ENCODE measurements at regions not wholly inside any gene's neighbourhood (a gene's known extent, or its start where the extent isn't known, plus 50 kb on each side); places are given as distances from the start of the nearest gene placed in this dataset.
A peak's percentile ranks its signal among the peaks of the same experiment; 100 is the strongest.

- TF ChIP-seq, protein P1, sequence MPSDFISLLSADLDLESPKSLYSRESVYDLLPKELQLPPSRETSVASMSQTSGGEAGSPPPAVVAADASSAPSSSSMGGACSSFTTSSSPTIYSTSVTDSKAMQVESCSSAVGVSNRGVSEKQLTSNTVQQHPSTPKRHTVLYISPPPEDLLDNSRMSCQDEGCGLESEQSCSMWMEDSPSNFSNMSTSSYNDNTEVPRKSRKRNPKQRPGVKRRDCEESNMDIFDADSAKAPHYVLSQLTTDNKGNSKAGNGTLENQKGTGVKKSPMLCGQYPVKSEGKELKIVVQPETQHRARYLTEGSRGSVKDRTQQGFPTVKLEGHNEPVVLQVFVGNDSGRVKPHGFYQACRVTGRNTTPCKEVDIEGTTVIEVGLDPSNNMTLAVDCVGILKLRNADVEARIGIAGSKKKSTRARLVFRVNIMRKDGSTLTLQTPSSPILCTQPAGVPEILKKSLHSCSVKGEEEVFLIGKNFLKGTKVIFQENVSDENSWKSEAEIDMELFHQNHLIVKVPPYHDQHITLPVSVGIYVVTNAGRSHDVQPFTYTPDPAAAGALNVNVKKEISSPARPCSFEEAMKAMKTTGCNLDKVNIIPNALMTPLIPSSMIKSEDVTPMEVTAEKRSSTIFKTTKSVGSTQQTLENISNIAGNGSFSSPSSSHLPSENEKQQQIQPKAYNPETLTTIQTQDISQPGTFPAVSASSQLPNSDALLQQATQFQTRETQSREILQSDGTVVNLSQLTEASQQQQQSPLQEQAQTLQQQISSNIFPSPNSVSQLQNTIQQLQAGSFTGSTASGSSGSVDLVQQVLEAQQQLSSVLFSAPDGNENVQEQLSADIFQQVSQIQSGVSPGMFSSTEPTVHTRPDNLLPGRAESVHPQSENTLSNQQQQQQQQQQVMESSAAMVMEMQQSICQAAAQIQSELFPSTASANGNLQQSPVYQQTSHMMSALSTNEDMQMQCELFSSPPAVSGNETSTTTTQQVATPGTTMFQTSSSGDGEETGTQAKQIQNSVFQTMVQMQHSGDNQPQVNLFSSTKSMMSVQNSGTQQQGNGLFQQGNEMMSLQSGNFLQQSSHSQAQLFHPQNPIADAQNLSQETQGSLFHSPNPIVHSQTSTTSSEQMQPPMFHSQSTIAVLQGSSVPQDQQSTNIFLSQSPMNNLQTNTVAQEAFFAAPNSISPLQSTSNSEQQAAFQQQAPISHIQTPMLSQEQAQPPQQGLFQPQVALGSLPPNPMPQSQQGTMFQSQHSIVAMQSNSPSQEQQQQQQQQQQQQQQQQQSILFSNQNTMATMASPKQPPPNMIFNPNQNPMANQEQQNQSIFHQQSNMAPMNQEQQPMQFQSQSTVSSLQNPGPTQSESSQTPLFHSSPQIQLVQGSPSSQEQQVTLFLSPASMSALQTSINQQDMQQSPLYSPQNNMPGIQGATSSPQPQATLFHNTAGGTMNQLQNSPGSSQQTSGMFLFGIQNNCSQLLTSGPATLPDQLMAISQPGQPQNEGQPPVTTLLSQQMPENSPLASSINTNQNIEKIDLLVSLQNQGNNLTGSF (CRISPR knock-in tag; IDR thresholded peaks at IDR 0.05): peak; percentile 63; the same call in 1 of the 2 replicates
- no peak for TF ChIP-seq PRDM15 (CRISPR knock-in tag; IDR thresholded peaks at IDR 0.05)
- TF ChIP-seq MYC (CRISPR knock-in tag; IDR thresholded peaks at IDR 0.05; ENCODE audit: borderline replicate concordance): peak; percentile 65; the same call in 1 of the 2 replicates
- TF ChIP-seq NFE2L1 (CRISPR knock-in tag; IDR thresholded peaks at IDR 0.05; ENCODE audit: borderline replicate concordance): no peak
- TF ChIP-seq, protein P2, sequence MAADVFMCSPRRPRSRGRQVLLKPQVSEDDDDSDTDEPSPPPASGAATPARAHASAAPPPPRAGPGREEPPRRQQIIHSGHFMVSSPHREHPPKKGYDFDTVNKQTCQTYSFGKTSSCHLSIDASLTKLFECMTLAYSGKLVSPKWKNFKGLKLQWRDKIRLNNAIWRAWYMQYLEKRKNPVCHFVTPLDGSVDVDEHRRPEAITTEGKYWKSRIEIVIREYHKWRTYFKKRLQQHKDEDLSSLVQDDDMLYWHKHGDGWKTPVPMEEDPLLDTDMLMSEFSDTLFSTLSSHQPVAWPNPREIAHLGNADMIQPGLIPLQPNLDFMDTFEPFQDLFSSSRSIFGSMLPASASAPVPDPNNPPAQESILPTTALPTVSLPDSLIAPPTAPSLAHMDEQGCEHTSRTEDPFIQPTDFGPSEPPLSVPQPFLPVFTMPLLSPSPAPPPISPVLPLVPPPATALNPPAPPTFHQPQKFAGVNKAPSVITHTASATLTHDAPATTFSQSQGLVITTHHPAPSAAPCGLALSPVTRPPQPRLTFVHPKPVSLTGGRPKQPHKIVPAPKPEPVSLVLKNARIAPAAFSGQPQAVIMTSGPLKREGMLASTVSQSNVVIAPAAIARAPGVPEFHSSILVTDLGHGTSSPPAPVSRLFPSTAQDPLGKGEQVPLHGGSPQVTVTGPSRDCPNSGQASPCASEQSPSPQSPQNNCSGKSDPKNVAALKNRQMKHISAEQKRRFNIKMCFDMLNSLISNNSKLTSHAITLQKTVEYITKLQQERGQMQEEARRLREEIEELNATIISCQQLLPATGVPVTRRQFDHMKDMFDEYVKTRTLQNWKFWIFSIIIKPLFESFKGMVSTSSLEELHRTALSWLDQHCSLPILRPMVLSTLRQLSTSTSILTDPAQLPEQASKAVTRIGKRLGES (CRISPR knock-in tag; IDR thresholded peaks at IDR 0.05; ENCODE audit: borderline replicate concordance): no peak
- no peak for TF ChIP-seq SRSF9 (IDR thresholded peaks at IDR 0.05; ENCODE audit: borderline replicate concordance, insufficient read depth, low read depth, low read length, poor library complexity, severe bottlenecking)
- TF ChIP-seq, protein P3, sequence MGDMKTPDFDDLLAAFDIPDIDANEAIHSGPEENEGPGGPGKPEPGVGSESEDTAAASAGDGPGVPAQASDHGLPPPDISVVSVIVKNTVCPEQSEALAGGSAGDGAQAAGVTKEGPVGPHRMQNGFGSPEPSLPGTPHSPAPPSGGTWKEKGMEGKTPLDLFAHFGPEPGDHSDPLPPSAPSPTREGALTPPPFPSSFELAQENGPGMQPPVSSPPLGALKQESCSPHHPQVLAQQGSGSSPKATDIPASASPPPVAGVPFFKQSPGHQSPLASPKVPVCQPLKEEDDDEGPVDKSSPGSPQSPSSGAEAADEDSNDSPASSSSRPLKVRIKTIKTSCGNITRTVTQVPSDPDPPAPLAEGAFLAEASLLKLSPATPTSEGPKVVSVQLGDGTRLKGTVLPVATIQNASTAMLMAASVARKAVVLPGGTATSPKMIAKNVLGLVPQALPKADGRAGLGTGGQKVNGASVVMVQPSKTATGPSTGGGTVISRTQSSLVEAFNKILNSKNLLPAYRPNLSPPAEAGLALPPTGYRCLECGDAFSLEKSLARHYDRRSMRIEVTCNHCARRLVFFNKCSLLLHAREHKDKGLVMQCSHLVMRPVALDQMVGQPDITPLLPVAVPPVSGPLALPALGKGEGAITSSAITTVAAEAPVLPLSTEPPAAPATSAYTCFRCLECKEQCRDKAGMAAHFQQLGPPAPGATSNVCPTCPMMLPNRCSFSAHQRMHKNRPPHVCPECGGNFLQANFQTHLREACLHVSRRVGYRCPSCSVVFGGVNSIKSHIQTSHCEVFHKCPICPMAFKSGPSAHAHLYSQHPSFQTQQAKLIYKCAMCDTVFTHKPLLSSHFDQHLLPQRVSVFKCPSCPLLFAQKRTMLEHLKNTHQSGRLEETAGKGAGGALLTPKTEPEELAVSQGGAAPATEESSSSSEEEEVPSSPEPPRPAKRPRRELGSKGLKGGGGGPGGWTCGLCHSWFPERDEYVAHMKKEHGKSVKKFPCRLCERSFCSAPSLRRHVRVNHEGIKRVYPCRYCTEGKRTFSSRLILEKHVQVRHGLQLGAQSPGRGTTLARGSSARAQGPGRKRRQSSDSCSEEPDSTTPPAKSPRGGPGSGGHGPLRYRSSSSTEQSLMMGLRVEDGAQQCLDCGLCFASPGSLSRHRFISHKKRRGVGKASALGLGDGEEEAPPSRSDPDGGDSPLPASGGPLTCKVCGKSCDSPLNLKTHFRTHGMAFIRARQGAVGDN (CRISPR knock-in tag; IDR thresholded peaks at IDR 0.05): peak; percentile 92
- no peak for TF ChIP-seq SIX1 (CRISPR knock-in tag; IDR thresholded peaks at IDR 0.05; ENCODE audit: borderline replicate concordance)
- no peak for TF ChIP-seq CBFB (CRISPR knock-in tag; IDR thresholded peaks at IDR 0.05)
- TF ChIP-seq HIVEP1 (CRISPR knock-in tag; IDR thresholded peaks at IDR 0.05): 0 out of 2 replicates have a peak, but pooled peaks have one; percentile 11
- TF ChIP-seq JUN (CRISPR knock-in tag; IDR thresholded peaks at IDR 0.05): peak; percentile 63; the same call in 1 of the 2 replicates
- no peak for TF ChIP-seq ZNF530 (CRISPR knock-in tag; IDR thresholded peaks at IDR 0.05; ENCODE audit: low read depth)
These were observed 498.3 kb upstream of the SULF2 start (continued) for GRCh38 chr20:48283470-48284110.
